AG09309 (cell line): ENCODE measurements at regions not wholly inside any gene's neighbourhood (a gene's known extent, or its start where the extent isn't known, plus 50 kb on each side); places are given as distances from the start of the nearest gene placed in this dataset.
A peak's percentile ranks its signal among the peaks of the same experiment; 100 is the strongest.
"Not testable (repeated sequence)": the region's sequence is repeated elsewhere in the genome, so short reads cannot be mapped to it uniquely, and the experiment has no call there.

Experiments
- DNase-seq: peaks from one replicate; pipeline ENCODE4 v3.0.0-alpha.2; 2010; ENCODE audit warnings: low read depth
- H3K4me3 ChIP-seq: 2 replicates; pipeline ENCODE4 v1.5.1; 2011; ENCODE audit warnings: mild to moderate bottlenecking, low read depth, low read length, moderate library complexity; ENCODE audit not compliant: control insufficient read depth
- TF ChIP-seq, protein P1 (sequence below): IDR thresholded peaks from 2 replicates; pipeline ENCODE4 v1.5.1; 2011; ENCODE audit warnings: mild to moderate bottlenecking, low read depth, low read length, inconsistent platforms; ENCODE audit not compliant: insufficient read depth, control insufficient read depth; ENCODE audit errors: missing control alignments

DNA sequence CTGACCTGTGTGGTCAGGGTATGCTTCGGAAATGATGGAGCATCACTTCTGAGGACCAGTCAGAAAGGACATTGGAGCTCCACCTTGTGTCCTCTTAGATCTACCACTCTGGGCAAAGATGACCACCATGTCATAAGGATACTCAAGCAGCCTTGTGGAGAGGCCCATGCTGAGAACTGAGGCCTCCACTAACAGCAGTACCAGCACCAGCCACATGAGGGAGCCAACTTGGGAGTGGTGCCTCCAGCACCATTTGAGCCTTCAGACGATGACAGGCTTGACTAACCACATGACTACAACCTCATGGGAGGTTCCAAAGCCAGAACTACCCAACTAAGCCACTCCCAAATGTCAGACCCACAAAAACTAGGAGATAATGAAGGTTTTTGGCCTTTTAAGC is 116.0 kb downstream of the NPTX2 start:
- TF ChIP-seq, protein P1, sequence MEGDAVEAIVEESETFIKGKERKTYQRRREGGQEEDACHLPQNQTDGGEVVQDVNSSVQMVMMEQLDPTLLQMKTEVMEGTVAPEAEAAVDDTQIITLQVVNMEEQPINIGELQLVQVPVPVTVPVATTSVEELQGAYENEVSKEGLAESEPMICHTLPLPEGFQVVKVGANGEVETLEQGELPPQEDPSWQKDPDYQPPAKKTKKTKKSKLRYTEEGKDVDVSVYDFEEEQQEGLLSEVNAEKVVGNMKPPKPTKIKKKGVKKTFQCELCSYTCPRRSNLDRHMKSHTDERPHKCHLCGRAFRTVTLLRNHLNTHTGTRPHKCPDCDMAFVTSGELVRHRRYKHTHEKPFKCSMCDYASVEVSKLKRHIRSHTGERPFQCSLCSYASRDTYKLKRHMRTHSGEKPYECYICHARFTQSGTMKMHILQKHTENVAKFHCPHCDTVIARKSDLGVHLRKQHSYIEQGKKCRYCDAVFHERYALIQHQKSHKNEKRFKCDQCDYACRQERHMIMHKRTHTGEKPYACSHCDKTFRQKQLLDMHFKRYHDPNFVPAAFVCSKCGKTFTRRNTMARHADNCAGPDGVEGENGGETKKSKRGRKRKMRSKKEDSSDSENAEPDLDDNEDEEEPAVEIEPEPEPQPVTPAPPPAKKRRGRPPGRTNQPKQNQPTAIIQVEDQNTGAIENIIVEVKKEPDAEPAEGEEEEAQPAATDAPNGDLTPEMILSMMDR = peak; percentile 51
- no peak for DNase-seq
- no peak overlapping the region for H3K4me3 ChIP-seq

DNA sequence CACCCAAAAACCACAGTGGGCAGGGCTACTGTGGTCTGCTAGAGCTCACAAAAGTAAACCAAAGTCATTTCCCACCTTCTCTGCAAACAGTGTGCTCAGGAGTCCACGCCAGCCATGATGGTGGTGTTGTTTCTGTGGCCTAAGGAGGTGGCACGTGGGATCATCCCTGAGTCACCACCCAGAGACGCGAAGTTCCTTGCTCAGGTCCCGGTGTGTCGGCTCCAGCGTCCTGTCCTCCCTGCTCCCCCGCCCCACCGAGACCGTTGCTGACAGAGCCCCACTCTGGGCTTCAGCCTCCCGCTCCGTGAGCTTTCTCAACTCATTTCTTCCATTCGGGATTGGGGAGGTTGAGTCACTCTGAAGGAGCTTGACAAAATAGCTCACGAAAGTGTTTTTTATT is 118.7 kb downstream of the NPTX2 start:
- DNase-seq = no peak
- TF ChIP-seq, protein P1 = no peak
- H3K4me3 ChIP-seq = no peak overlapping the region

DNA sequence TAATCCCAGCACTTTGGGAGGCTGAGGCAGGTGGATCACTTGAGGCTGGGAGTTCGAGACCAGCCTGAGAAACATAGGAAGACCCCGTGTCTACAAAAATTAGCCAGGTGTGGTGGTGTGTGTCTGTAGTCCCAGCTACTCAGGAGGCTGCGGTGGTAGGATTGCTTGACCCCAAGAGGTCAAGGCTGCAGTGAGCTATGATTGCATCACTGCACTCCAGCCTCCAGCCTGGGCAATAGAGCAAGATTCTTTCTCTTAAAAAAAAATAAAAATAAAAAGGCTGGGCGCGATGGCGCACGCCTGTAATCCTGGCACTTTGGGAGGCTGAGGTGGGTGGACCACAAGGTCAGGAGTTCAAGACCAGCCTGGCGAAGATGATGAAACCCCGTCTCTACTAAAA is 119.4 kb downstream of the NPTX2 start:
- not testable (repeated sequence) for H3K4me3 ChIP-seq, DNase-seq

DNA sequence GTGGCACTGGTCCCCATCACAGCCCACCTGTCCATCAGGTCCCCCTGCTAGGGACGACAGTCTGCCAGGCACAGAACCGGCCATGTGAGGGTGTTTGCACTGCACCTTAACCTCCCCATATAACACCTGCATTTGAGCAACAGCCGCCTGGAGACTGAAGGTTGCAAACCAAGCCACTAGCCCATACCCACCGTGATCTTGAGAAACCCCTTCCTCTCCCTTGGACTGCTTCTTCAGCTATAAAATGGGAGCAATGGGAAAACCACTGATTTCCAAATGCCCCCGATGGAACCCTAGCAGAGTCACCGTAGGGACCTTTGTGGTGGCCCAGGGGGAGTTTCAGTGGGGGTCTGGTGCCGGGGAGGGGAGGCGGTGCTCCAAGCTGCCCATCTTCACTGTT is 120.1 kb downstream of the NPTX2 start:
- no peak overlapping the region for H3K4me3 ChIP-seq
- TF ChIP-seq, protein P1 = no peak
- no peak for DNase-seq

DNA sequence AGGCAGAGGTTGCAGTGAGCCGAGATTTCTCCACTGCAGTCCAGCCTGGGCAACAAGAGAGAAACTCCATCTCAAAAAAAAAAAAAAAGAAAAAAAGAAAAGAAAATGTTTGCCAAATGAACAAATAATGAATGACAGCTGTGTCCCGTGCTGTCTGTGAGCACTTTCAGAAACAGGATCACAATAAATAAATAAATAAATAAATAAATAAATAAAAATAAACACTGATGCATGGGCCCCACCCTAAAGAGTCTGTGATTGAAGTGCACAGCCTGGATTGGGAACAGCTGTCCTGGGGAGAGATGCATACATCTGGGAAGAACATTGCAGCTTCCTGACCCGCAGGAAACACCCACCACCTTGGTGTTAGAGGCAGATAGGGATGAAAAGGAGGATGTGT is 123.6 kb downstream of the NPTX2 start:
- TF ChIP-seq, protein P1 = no peak
- H3K4me3 ChIP-seq = no peak overlapping the region
- no peak for DNase-seq

DNA sequence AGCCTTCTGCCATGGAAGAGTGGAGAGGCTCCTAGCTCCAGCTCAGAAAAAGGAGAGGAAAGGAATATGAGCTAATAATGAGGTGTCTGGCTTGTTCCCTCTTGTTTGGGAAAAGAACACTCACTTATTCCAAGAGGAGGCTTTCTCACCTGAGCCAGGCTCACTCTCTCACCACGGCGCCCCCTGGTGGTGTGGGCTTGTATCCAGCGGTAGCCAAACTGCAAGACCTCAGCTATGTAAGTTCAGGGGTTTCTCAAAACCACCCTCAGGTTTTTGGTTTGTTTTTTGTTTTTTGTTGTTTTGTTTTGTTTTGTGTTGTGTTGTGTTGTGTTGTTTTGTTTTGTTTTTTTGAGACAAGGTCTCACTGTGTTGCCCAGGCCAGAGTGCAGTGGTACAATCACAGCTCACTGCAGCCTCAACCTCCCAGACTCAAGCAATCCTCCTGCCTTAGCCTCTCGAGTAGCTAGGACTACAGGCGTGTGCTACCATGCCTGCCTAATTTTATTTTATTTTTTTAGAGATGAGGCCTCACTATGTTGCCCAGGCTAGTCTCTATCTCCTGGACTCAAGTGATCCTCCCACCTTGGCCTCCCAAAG is 124.0 kb downstream of the TMEM130 start:
- DNase-seq = no peak
- TF ChIP-seq, protein P1 = peak; percentile 93
- no peak overlapping the region for H3K4me3 ChIP-seq

DNA sequence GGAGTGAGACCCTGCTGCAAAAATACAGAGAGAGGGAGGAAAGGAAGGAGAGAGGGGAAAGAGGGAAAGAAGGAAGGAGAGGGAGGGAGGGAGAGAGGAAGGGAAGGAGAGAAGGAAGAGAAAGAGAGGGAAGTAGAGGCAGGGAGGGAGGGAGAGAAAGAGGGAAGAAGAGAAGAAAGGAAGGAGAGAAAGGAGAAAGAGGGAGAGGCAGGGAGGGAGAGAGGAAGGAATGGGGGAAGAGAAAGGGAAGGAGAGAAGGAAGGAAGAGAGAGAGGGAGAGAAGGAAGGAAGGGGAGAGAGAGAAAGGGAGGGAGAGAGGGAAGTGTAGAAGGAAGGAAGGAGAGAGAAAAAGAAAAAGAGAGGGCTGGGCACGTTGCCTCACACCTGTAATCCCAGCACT is 121.7 kb downstream of the TMEM130 start:
- no peak for DNase-seq
- no peak overlapping the region for H3K4me3 ChIP-seq
- TF ChIP-seq, protein P1 = no peak
